ENCODE measurements at regions not wholly inside any gene's neighbourhood (a gene's known extent, or its start where the extent isn't known, plus 50 kb on each side); places are given as distances from the start of the nearest gene placed in this dataset.

DNA sequence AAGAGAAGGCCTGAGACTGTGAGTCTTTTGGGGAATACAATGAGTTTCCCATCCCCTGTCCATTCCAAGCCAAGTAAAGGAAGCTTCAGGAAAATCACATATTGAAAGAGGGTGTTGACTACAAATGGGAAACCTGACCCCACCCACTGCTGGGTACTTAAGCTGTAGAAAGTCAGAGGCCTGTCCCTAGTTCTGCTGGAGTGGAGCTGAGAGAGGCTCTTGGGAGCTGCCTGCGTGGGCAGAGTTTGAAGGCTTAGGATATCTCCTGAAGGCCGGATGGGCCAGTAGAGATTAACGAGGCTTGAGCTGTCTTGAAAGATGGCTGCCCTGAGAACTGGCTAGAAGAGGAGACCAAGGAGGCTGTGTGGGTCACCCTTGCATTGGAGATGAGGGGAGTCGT lies 176.2 kb upstream of the NECTIN1 start:
- no peak for DNase-seq

DNA sequence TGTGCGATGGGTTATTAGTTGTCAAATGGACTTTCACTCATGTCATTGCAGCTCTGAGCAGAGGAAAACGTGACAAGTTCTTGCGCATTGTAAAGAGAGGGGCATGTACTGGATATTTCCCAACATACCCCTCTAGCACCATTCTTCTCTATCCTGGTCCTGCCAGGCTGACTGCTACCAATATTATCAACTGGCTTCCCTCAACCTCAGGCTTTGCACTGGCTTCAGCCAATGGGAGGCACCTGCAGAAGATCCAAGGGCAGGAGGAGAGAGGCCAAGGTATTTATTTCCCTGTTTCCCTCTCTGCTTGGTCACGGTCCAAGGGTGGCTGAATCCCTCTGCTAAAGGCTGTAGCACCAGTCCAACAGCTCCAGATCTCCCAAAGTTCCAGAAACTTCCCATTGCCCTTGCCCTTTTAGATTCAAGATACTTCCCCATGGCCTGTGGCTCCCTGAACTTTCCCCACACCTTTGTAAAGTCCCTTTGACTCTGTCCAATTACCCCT lies 175.6 kb upstream of the NECTIN1 start:
- no peak for DNase-seq

DNA sequence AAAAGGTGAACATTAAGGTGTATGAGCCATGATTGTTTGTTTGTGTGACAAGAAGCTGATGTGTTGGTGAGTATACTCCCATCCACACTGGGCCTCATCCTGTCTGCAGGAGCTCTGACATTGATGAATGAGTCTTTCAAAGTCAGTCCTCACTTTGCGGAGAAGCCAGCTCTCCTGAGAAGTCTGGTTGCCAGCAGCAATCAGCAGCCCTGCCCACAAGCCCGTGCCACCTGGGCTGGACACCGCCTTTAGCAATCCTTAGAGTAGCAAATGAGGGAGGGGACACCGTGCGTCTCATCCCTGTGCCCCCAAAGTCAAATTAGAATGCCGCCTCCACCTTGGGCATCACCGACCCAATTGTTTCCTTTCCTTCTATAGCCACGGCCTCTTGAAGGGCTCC lies 174.8 kb upstream of the NECTIN1 start:
- no peak for DNase-seq

DNA sequence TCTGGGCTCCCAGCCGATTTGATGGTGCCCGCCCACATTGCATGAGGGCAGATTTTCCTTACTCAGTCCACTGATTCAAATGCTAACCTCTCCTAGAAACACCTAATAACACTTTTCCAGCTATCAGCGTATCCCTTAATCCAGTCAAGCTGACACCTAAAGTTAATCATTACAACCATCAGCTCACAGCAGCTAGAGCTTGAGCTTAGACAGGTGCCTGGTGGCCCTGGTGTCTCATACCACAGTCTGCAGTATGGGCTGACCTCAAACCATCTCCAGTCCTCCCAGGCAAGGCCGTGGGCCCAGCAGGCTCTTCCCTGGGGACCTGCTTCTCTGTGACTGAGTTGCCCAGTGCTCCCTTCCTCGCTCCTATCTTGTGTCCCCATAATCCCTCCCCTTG lies 174.4 kb upstream of the NECTIN1 start:
- no peak for DNase-seq

DNA sequence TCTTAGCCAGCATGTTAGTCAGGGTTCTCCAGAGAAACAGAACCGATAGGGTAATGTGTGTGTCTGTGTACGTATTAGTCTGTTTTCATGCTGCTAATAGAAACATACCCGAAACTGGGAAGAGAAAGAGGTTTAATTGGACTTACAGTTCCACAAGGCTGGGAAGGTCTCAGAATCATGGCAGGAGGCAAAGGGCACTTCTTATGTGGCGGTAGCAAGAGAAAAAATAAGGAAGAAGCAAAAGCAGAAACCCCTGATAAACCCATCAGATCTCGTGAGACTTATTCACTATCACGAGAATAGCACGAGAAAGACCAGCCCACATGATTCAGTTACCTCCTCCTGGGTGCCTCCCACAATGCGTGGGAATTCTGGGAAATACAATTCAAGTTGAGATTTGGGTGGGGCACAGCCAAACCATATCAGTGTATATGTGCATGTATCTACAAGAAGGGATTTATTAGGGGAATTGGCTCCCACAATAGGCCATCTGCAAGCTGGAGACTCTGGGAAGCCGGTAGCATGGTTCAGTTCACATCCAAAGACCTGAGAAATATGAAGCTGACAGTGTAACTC lies 173.7 kb upstream of the NECTIN1 start:
- DNase-seq = no peak

DNA sequence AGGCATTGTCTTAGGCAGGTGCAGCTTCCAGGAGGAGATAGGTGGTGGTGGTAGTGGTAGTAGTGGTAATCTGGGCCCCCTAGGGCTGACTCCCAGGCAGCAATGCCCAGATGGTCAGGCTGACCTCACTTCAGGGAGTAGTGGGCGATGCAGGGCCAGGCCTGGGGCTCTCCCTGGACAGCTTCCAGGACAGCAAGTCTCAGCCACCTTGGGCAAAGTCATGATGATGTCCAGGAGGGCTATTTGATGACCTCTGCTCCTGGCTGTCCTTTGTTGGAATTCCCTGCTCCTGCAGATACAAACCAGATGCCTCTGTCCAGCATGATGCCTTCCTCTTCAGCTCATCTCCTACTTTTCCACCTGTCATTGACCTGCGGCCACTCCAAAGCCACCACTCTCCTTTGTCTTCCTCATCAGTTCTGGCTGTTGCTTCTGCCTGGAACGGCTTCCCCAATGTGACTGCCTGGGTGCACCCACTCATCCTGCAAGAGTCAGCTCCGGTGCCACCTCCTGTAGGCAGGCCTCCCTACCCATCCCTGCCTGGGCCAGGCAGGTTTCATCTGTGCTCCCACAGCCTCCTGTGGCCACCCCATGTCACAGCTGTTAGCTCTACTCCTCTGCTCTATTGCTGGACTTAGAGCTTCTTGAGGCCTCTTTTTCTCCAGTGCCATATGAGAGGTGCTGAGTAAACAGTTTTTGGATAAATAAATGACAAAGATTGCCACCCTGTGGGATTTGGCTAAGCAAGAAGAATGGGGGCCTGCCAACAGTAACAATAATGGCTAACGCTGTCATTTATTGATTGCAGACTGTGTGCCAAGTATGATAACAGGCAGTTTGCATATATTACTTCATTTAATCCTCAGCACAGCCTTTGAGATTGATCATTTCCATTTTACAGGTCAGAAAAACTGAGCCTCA lies 172.9 kb upstream of the NECTIN1 start:
- DNase-seq = no peak

DNA sequence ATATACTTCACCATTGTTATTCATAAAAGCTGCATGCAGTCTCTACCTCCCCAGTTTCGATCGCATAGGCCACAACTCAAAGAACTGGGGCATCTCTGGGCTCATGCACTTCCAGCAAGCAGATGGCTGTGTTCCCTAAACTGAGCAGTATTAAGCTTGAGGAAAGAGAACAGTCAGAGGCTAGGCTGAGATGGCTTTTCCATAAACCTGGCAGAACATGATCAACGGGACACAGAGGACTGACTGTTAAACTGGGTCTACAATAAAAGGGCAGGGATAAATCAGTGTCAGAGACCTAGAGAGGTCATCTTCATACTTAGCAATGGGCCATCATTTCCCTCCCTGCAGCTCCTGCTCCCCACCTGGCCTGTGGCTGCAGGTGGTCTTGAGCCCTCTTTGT lies 171.0 kb upstream of the NECTIN1 start:
- DNase-seq = no peak

DNA sequence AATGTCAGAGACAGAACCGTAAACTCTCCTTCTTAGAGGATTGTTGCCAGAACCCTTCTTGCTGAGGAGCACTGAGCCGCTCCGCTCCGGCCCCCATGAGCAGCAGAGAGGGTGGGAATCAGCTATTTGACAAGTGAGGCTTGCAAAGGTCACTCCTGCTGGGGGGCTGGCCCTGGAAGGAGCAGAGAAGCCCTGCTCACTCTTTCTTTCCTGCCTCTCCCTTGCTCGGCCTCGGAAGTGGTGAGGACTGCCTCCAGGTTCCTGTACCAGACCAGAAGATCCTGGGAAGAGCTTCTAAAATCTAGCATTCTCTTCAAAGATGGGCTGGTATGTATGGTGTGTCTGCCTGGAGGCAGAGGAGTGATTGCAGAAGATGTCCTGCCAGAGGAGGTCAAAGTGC lies 168.6 kb upstream of the NECTIN1 start:
- DNase-seq = no peak

DNA sequence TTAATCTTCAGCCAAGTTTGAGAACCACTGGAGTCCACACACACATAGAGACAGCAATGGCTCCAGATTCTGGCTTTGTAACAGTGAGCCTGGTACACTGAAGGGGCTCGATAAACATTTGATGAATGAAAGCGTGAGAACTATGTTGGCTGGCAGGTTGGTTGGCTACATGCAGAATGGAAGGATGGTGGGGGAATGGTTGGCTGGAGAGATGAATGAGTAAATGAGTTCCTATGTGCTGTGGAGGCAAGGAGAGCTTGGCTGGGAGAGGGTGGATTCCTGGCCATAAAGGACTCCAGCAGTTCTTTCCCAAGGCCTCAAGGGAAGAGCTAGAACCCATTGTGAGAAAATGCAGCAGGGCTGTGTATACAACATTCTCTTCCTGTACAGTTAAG lies 168.0 kb upstream of the NECTIN1 start:
- no peak for DNase-seq

DNA sequence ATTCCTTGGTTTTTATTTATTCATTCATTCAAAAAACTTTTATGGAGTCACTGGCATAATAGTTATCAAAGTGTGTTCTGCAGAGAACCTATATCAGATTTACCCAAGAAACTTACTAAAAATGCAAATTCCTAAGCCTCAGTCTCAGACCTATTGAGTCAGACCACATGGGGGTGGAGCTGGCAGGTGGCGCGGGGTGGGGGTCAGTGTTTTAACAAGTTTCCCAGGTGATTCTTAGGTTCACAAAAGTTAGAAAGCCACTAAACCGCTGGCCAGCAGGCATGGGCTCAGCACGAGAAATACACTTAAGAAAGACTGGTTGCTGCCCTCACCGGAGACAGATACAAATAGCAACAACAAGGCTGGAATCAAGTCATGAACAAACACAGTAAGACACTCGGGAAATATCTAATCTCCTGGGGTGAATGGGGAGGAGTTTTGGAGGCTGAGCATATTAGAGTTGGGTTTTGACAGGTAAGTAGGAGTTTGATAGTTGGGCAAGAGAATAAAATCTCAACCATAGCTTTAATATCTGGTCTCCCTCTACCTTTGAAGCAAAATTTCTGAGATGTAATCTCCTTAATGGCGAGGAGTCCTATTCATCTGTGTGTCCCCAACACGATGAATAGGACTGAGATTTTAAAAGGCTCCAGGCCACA lies 167.5 kb upstream of the NECTIN1 start:
- no peak for DNase-seq

DNA sequence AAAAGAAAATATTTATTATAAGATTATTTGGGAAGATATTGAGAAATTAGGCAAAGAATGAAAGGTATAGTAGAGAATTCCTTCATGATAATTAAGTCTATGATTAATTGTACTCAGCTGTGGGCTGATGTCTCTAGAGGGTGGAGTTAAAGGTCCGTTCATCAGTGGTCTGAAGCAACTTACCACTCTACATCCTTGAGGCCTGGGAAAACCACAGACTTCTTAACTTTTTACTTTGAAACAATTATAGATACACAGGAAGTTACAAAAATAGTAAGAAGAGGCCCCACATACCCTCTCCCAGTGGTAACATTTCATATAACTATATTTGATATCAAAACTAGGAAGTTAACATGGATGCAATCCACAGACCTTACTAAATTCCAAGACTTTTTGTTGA lies 167.0 kb upstream of the NECTIN1 start:
- no peak for DNase-seq

DNA sequence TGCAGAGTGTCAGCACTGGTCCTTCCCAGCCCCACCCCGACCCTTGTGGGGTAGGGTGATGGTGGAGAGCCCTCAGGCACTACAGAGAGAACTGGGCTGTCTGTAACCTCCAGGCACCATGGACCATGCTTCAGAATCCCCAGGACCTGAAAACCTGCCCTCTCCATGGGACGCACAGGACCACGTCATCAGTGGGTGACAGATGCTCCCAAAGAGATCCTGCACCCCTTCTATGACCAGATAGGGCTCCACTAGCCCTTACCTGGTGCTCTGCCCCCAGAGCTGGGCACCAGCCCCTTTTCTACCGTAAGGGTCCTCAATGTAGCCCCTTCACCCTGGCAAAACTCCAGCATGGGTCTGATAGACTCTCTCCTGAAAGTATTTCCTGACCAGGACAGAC lies 165.9 kb upstream of the NECTIN1 start:
- no peak for DNase-seq

DNA sequence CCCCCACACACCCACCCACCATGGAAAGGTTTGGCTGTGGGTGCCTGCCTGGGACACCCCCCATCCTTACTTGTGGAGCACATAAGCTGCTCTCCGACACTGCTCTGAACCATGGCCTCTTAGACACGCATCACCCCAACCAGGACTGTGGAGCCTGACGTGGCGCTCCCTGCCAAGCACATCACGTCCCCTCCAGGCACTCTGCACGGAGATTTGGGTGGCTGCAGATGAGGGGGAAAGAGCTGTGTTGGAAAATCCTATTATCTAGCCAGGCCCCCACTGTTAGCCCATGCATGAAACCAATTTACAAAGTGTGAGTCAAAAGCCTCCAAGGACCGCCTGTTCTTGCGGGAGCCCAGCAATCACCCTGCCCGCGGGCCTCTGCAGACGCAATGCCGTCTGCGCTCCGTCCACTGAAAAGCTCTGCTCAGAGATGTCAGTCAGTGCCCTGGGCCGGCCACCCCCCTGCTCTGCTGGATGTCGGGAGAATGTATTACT lies 163.4 kb upstream of the NECTIN1 start:
- peak; percentile 19 for DNase-seq

DNA sequence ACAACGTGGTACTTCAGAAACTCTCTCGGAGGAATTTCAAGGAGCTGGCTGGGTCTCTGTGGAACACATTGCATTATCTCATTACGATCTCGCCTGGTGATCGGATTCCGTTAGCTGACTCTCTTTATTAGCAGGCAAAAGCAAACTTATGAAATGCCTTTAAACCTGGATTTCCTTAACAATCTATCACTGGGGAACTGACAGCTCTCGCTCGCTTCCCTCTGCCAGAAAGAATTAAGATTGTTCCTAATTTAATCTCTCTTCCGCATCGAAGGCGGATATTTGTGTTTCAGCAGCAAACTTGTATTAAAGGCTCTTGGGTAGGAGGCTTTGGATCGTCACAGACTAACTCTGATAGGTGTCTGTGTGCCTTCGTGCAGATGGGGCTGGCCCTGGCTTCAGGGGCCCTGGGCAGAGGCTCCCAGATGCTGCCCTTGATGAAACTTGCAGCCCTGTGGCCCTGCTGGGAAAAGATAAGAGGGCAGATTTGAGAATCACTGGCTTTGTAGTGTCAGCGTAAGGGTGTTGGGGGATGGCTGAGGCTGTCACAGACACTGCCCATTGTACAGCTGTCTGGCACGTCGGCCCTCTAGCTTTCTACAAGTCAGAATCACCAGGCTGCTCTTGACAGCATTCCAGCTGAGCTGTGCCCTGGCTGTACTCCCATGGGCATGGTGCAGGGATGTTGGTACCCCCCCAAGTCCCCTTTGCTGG lies 162.2 kb upstream of the NECTIN1 start:
- no peak for DNase-seq

DNA sequence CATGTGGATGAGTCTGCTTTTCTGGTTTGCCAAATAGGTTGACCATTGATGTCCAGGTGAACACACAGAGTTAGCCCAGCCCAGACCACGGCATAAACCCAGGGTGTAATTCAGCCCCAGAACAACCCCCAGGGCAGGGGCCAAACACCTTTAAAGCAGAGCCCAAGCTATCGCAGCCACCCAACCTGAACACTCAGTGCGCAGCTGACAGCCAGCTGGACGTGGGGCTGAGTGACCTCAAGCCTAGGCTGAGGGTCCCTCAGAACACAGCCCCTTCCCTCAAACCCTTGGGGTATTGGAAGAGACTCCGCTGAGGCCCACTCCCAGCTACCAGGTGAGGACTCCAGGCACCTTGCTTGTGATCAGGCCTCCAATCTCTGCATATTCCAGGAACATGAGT lies 161.5 kb upstream of the NECTIN1 start:
- no peak for DNase-seq

DNA sequence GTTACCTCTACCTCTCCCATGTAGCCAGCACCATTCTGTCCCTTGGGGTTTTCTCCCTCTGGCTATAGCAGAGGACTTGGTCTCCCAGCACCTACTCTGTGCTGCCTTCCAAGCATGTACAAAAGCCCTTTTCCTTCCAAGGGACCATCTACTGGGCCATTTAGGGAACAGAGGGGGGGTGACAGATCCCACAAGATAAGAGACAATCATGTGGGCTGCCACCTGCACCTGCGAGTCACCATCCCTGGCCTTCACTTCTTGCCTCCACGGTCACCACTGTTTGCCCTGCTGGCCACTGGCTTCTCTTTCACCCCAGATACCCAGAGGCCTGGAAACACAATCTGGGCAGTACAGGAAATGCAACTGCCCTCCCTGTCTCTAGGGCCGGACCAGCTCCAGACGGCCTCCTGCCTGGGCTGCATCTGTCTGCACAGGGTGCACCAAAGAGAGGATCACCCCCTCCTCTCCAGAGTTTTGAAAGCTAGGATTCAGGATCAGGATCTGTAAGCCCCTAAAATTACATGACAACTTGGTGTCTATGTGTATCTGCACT lies 160.8 kb upstream of the NECTIN1 start:
- DNase-seq = no peak

DNA sequence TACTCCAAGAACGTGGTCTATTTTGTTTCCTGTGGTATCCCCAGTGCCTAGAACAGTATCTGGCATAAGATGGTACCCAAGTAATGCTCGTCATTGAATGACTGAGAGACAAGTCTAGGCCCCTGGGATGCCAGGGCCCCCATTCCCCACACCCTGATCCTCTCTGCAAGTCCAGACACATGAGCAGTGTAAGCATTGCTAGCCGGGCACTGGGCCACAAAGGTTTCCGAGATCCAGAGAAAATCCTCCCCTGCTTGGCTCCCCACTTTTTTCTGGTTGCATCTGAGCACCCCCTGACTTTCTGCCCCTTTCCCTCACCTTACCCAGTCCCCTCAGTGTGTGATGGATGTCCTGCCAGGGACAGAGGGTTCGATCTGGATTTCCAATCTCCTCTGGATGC lies 160.1 kb upstream of the NECTIN1 start:
- no peak for DNase-seq

DNA sequence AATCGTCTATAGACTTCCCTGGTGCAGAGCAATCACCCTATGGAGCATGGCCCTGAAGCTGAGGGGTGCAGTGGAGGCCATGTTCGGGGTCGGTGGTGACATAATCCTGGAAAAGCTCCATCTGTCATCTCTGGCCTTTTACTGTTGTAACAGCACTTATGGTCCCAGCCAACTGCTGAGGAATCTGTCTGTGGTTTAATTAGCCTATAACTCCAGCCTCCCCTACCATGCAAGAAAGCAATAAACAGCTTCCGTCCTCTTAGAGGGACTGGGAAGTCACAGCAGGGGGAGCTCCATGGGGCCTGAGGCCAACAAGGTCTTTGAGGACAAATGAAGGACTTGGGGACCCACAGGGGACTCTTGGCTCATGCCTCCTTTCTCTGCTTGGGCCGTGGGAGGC lies 159.1 kb upstream of the NECTIN1 start:
- peak; percentile 33 for DNase-seq

DNA sequence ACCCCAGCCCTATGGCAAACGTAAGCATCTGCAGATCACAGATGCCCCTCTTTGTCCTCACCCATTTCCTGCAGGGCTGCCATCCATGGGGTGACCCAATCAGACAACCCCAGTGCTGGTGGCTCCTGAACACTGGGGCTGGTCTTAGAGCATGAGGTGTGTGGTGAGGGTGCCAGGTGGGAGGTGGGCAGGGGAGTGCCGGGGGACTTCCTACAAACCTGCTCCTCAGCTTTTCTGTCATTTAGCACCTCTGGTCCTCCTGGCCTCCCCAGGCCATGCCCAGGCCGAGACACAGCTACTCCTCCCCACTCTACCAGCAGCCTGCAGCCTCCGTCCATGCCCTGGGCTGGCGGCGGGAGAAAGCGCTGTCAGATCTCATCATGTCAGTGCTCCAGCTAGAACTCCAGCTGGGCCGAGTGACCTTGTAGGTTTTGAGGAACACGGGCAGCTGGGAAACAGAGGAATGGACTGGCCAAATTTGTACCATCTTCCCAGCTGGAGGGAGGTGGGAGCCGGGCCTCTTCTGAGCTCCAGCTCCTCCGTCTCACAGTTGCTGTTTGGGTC lies 157.7 kb upstream of the NECTIN1 start:
- DNase-seq = no peak

DNA sequence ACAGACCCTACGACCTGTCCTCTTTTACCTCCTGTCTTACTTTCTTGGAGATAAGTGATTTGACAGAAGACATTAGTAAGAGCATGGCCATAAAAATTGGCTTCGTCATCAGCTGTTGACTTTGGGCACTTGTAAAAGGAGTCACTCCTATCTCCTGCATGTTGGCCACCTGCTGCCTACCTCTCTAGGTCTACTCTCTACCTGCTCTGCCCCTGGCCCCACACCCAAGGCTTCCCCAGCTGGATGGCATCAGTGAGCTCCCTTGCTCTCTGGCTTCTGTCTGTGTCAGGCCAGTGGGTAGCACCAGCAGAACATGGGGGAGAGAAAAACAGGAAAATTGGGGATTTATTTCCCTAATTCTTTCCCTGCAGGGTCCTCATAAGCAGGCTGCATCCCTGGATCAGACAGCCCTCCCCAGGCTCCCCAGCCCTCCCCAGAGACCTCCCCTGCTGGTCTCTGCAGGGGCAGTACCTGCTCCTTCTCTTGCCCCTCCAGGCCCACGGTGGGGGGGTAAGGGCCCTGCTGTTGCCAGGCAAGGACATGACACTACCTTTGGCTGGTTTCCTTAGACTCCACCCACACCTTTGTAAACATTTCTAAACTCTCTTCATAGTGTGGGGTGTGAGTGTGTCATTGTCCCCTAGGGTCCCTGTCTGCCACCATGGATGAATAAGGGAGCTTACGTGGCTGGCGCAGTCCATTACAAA lies 157.0 kb upstream of the NECTIN1 start:
- no peak for DNase-seq

DNA sequence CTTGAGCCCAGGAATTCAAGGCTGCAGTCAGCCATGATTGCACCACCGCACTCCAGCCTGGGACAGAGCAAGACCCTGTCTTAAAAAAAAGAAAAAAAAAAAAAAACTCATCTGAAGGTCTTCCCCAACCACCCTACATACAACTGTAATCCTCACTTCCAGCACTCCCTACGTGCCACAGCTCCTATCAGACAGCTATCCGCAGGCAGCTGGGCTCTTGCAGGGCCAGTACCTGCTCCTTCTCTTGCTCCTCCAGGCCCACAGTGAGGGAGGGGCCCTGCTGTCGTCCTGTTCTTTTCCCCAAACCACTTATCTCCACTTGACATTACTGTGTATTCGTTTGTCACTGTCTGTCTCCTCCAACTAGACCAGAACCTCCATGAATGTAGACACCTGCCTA lies 156.1 kb upstream of the NECTIN1 start:
- no peak for DNase-seq
